Uterus (tissue), 2 donors: ENCODE measurements at regions not wholly inside any gene's neighbourhood (a gene's known extent, or its start where the extent isn't known, plus 50 kb on each side); places are given as distances from the start of the nearest gene placed in this dataset.

ENCODE experiments used
- CTCF ChIP-seq, 4 experiments: fragments of 200-600 bp in 2 of 4; fragments of 450-650 bp in 2 of 4; sonication (generic) in 2 of 4; IDR thresholded peaks; one replicate each; pipeline ENCODE4 v1.5.1; 2016 to 2019; ENCODE audit warnings: antibody characterized with exemption in 4 of 4, mild to moderate bottlenecking in 2 of 4, moderate library complexity in 1 of 4
- POLR2A ChIP-seq, 2 donors: fragments of 450-650 bp; IDR thresholded peaks; one replicate each; pipeline ENCODE4 v1.6.1; 2016; ENCODE audit warnings: antibody characterized with exemption in 2 of 2, mild to moderate bottlenecking in 1 of 2, moderate library complexity in 1 of 2

GRCh38 chr6:91428296-91428695 is 841.4 kb upstream of the MAP3K7 start:
- no peak for TF ChIP-seq CTCF (IDR thresholded peaks at IDR 0.05)
- TF ChIP-seq POLR2A (IDR thresholded peaks at IDR 0.05): no peak
